Activated CD4-positive, CD25-positive, alpha-beta regulatory T cell treated with anti-CD3 and anti-CD28 coated beads, Interleukin-2, amount 50 U/mL, for 72 hours (primary cell): ENCODE measurements at regions not wholly inside any gene's neighbourhood (a gene's known extent, or its start where the extent isn't known, plus 50 kb on each side); places are given as distances from the start of the nearest gene placed in this dataset.
"Not testable (repeated sequence)": the region's sequence is repeated elsewhere in the genome, so short reads cannot be mapped to it uniquely, and the experiment has no call there.

Experiments used
- DNase-seq: peaks from one replicate; pipeline ENCODE4 v3.0.0; 2021

GRCh38 chr1:234769986-234770795, 160.2 kb upstream of the IRF2BP2 start:
- no peak for DNase-seq

- DNase-seq = no peak
Observed at GRCh38 chr1:234769284-234769985, 159.5 kb upstream of the IRF2BP2 start.

DNA sequence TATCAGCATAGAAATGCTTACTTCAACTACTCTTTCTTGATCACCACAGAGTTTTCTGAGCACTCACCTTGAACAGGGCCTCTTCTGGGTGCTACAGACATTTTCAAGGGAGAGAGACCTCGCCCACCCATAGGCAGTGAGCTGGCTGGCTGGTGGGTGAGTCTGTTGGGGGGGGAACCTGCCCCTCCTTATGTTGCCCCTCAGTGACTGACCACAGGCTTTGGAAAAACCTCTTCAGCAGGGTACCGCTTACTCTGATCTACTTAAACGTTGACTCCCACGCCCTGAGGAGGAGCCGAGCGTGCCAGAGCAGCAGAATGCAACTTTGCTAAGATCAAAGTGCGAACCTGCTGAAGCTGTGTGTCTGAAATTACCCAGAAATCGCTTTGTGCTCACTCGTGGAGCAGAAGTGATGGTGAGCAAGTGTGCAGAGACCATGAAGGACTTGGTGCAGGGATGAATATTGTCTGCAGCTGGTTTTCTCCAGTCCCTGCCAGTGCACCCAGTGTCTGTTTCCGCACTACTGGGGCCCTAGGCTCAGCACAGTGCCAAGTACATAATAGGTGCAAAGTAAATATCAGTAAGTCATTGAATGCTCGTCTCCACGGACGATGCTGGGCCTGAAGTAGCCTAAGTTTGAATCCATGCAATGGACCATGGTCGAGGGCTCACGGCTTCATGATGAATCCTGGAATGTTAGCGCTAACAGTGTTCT, 158.7 kb upstream of the IRF2BP2 start:
- DNase-seq = no peak

DNA sequence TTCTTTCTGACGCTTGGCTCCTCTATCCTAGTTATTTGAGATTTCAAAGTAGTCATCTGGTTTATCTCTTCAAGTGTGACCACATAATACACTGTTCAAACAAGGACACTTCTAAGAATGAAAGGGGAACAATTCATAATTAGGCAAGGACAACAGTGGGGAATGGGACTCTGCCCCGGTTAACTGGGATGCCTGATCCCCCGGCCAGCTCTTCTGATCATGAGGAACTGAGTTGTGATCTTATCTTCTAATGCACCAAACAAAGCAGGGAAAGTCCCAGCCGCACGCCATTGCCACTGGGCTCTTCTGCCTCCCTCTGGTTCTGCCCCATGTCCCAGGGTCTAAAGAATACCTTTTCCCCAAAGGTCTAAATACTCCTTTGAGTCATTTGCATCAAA, 158.2 kb upstream of the IRF2BP2 start:
- no peak for DNase-seq

DNA sequence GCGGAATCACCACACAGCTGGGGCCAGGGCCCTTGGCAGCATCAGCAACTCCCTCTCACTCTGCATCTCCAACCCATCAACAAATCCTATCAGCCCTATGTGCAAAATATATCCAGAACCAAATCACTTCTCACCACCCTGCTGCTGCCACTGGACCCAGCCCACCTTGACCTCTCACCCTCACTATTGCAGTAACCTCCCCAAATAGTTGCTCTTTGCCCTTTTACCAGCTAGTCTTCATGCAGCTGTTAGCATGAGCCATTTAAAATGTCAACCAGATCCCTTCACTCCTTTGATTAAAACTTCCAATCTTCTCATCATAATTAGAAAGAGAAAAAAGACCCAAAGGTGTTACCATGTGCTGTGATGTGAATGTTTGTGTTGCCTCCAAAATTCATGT, 155.7 kb upstream of the IRF2BP2 start:
- DNase-seq = no peak

- DNase-seq = no peak
Observed at GRCh38 chr1:234765181-234765580, 155.2 kb upstream of the IRF2BP2 start.

DNA sequence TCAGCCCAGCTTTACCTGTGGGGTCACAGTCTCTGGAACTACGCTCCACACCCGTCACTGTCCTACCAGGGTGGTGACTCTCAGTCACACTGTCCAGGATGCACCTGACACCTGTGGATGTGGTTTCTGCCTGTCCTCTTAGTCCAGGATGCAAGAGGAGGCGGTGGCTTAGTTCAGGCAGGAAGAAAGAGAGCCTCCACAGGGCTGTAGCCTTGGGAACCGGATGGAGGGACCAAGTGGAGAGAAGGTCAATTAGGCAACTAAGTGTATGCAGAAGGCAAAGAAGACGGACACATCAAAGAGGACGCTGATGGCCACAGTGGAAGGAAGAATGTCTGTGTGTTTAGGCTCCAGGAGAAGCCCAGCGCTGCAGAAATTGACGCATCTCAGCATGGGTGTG, 153.9 kb upstream of the IRF2BP2 start:
- no peak for DNase-seq

- DNase-seq = no peak
Observed at GRCh38 chr1:234763367-234763766, 153.4 kb upstream of the IRF2BP2 start.

DNA sequence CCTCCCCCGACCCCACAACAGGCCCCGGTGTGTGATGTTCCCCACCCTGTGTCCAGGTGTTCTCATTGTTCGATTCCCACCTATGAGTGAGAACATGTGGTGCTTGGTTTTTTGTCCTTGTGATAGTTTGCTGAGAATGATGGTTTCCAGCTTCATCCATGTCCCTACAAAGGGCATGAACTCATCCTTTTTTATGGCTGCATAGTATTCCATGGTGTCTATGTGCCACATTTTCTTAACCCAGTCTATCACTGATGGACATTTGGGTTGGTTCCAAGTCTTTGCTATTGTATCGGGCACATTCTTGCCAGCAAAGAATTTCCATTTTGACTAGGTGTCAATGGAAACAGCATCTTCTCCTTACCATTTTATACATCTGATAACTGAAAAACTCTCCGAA, 152.1 kb upstream of the IRF2BP2 start:
- not testable (repeated sequence) for DNase-seq

GRCh38 chr1:234760303-234760723, 150.3 kb upstream of the IRF2BP2 start:
- no peak for DNase-seq

DNA sequence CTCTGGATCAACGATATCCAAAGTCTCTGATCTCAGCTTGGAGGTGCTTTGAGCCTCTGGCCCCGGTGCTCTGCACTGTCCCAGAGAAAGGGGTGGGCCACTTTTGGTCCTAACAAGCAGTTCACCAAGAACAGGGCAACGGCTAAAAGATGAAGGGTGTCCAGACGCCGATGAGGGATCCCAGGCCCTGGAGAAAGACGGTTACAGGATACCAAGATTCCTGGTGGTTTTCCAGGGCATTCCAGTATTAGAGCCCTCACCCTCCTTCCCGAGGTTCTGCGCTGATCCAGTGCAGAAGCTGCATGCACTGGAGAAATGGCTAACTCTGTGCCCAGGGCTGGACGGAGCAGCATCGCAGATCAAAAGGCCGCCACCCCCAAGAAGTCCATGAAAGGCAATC, 149.9 kb upstream of the IRF2BP2 start:
- no peak for DNase-seq

- DNase-seq = no peak
Observed at GRCh38 chr1:234758851-234759250, 148.9 kb upstream of the IRF2BP2 start.

DNA sequence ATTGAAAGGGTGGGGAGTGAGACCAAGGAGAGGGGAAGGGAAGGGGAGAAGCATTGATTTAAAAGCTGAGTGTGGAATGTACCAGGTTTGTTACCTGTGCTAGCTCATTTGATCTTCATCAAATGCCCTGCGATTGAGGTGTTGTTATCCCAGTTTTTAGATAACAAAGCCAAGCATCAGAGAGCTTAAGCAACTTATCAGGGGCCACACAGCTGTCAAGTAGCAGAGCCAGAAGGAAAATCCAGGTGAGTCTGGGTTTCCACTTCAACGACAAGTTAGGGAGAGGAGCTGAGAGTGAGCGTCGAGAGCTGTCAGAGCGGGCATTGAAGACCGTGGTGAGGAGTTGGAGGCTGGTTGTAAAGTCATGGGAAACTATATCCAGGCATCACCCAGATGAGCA, 146.9 kb upstream of the IRF2BP2 start:
- no peak for DNase-seq

DNA sequence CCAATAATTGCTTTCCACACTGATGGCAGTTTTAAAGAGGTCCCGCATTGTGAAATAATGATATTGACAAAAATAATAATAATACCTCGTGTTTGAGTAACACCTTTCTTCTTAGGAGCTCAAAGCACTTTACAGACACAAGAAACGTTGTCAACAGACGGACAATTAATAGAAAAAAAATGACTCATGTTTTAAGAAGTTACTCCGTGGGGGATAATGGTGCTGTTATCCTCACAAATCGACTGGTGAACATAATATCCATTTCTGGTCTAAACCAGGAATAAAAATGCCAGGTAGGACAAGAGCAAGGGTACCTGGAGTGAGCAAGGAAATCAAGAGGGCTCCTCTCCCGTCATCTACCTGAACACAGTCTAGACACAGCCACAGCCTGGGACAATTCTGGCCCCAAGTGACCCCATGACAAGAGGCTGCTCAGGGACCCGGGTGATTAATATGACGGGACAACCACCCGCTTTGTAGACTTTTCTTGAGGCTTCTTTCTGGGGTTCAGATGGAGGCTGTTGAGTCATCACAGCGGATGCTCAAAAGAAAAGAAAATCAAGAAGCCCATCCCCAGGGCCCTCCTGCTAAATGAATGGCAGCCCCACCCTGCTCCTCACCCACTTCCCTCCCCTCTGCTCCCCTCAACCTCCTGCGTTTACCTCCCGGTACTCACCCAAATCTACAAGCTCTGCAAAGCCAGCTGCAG, 146.2 kb upstream of the IRF2BP2 start:
- no peak for DNase-seq

DNA sequence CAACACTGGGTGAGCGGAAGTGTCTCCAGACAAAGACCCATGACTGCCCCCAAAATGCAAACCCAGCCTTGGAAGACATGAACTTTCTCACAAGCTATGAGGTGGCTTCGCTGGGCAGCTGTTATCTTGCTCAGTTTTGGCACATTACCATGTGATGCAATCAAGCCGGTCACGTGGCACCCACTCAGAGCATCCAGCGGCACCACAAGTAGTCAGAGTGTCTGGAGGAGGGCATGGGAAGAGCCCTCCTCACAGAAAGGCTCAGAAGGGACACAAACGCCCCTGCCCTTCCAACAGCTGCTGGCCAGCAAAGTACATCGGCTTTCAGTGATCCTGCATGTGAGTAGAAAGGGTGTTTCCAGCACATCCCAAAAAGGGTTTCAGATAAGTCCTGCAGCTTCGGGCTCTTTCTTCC, 145.5 kb upstream of the IRF2BP2 start:
- no peak for DNase-seq

GRCh38 chr1:234753979-234754378, 144.0 kb upstream of the IRF2BP2 start:
- no peak for DNase-seq

DNA sequence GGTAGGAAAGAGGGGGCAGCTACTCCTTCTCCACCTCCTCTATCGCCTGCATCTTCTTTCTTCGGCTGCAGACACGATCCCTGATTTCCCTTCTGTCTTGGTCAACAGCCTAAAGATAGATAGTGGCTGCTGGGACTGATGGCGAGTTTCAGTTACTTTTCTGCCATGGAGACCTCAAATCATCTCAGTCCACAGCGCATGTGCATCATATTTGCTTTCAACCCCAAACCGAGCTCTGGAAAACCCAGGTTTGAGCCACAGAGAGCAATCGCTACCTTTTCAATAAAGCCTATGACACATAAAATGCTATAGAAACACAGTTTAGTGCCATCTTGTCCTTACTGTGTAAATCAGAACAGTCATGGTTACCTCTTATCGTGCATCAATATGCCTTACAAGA, 142.9 kb upstream of the IRF2BP2 start:
- DNase-seq = no peak

DNA sequence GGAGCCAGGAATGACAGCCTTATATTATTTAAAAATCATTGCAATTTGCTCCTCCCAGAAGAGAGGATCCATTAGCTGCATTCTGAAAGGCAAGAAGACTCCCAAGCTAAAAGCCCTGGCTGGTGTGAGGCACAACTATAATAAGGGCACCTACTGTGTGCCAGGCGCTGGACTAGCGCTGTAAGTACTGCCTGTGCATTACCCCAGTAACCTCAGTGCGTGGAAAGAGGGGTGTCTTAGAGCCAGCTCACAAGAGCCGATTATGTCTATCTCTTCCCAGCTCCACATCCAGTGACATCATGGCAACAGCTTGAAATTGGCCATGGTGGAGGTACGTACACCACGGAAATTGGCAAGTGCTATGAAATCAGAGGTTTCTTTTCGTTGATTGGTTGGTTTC, 141.7 kb upstream of the IRF2BP2 start:
- no peak for DNase-seq

- DNase-seq = no peak
Observed at GRCh38 chr1:234750922-234751627, 141.1 kb upstream of the IRF2BP2 start.

DNA sequence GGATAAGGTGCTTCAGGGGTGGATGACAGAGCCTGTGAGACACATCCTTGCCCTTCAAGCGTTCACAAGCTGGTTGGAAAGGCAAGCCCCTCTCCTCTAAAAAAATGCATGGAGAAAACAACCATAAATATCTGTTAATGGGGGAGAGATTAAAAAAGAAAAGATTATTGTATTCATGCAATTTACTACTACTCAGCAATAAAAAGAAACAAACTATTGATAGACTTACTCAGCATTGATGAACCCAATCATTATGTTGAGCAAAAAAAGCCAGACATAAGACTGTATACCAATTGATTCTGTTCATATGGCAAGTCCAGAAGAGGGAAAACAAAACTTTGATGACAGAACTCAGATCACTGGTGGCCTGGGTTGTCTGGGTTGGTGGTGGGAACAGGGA, 138.7 kb upstream of the IRF2BP2 start:
- no peak for DNase-seq

- no peak for DNase-seq
Observed at GRCh38 chr1:234748066-234748465, 138.1 kb upstream of the IRF2BP2 start.

DNA sequence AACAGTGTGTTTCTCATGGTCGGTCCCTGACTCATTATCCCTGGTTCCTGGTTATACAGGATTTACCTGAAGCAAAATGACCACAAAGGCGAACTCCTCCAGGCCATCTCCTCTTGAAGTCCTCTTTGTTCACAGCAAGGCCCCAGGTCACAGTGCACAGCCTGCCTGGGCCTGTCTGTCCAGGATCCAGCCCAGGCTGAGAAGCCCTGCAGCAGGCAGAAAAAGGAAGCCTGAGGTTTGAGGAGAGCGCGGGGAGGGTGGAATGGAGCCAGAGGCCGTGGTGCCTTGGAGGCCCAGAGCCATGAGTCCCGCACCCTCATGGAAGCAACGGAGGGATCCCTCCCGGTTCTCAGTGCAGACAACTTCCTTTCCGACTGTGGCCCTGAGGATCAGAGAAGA, 136.8 kb upstream of the IRF2BP2 start:
- no peak for DNase-seq
